Keratinocyte (primary cell): ENCODE measurements at regions not wholly inside any gene's neighbourhood (a gene's known extent, or its start where the extent isn't known, plus 50 kb on each side); places are given as distances from the start of the nearest gene placed in this dataset.

Experiments used
- CTCF ChIP-seq, 3 experiments: IDR thresholded peaks in 1 of 3; conservative IDR thresholded peaks in 1 of 3; optimal IDR thresholded peaks in 1 of 3; 2 replicates in 2 of 3; 3 replicates in 1 of 3; pipeline versions ENCODE3 to v1.5.1; 2011; ENCODE audit warnings: low read length in 3 of 3, mild to moderate bottlenecking in 3 of 3, moderate library complexity in 2 of 3, control low read depth in 1 of 3, inconsistent platforms in 1 of 3; ENCODE audit not compliant: insufficient read depth in 2 of 3; ENCODE audit errors: extremely low read depth in 1 of 3
- EZH2 ChIP-seq: IDR thresholded peaks from one replicate; pipeline ENCODE4 v1.6.1; 2012; ENCODE audit warnings: inconsistent platforms, mild to moderate bottlenecking, low read length, moderate library complexity

- TF ChIP-seq CTCF (optimal IDR thresholded peaks at IDR 0.05 in 1 of 3, IDR thresholded peaks at IDR 0.05 in 1 of 3, conservative IDR thresholded peaks at IDR 0.05 in 1 of 3; ENCODE audit: extremely low read depth in 1 of 3, insufficient read depth in 2 of 3, low read length in 3 of 3) (no peak), EZH2 (no peak)
These were observed 216.4 kb downstream of the NOVA1 start for GRCh38 chr14:26381405-26381804.
